Neural progenitor cell (in vitro differentiated cells): ENCODE measurements at regions not wholly inside any gene's neighbourhood (a gene's known extent, or its start where the extent isn't known, plus 50 kb on each side); places are given as distances from the start of the nearest gene placed in this dataset.

Source experiments
- DNase-seq: peaks from one replicate; pipeline ENCODE4 v3.0.0-alpha.2; 2016; ENCODE audit warnings: low spot score
- H2AFZ ChIP-seq: fragments of 200-600 bp; sonication (generic); replicated peaks from 2 replicates; pipeline ENCODE4 v1.6.1; 2016; ENCODE audit warnings: antibody characterized with exemption
- H3F3A ChIP-seq: fragments of 200-600 bp; sonication (generic); 2 replicates; pipeline ENCODE4 v1.6.1; 2016; ENCODE audit warnings: antibody characterized with exemption, low read depth
- H3K27ac ChIP-seq: fragments of 200-600 bp; sonication (generic); 2 replicates; pipeline ENCODE4 v1.5.1; 2016; ENCODE audit warnings: mild to moderate bottlenecking
- H3K27me3 ChIP-seq: fragments of 200-600 bp; sonication (generic); 2 replicates; pipeline ENCODE4 v1.6.1; 2016; ENCODE audit warnings: mild to moderate bottlenecking, moderate library complexity
- H3K36me3 ChIP-seq: fragments of 200-600 bp; sonication (generic); 2 replicates; pipeline ENCODE4 v1.5.1; 2016
- H3K4me1 ChIP-seq: fragments of 200-600 bp; sonication (generic); 2 replicates; pipeline ENCODE4 v1.6.1; 2016; ENCODE audit warnings: mixed run types
- H3K4me2 ChIP-seq: fragments of 200-600 bp; sonication (generic); 2 replicates; pipeline ENCODE4 v1.6.1; 2016
- H3K4me3 ChIP-seq: fragments of 200-600 bp; sonication (generic); 2 replicates; pipeline ENCODE4 v1.5.1; 2016
- H3K79me2 ChIP-seq: fragments of 200-600 bp; sonication (generic); 2 replicates; pipeline ENCODE4 v1.6.1; 2016; ENCODE audit warnings: low read depth
- H3K9ac ChIP-seq: fragments of 200-600 bp; sonication (generic); 2 replicates; pipeline ENCODE4 v1.6.1; 2016
- H3K9me3 ChIP-seq: fragments of 200-600 bp; sonication (generic); 2 replicates; pipeline ENCODE4 v1.5.1; 2016; ENCODE audit warnings: low read depth
- H4K20me1 ChIP-seq: fragments of 200-600 bp; sonication (generic); 2 replicates; pipeline ENCODE4 v1.6.1; 2016; ENCODE audit warnings: low read depth
- H3K27ac Mint-ChIP-seq: 3 replicates; pipeline ENCODE4 v1.8.0; 2021; ENCODE audit warnings: mixed read lengths
- H3K27me3 Mint-ChIP-seq: 2 replicates; pipeline ENCODE4 v1.8.0; 2022; ENCODE audit warnings: low read depth, mild to moderate bottlenecking, inconsistent platforms, moderate library complexity, mixed read lengths; ENCODE audit not compliant: insufficient read depth
- H3K36me3 Mint-ChIP-seq: 3 replicates; pipeline ENCODE4 v1.8.0; 2021; ENCODE audit warnings: mixed read lengths
- H3K4me1 Mint-ChIP-seq: 3 replicates; pipeline ENCODE4 v1.8.0; 2021; ENCODE audit warnings: mixed read lengths
- H3K4me3 Mint-ChIP-seq: 3 replicates; pipeline ENCODE4 v1.8.0; 2021; ENCODE audit warnings: mild to moderate bottlenecking, moderate library complexity, mixed read lengths
- H3K9me3 Mint-ChIP-seq: 3 replicates; pipeline ENCODE4 v1.8.0; 2020; ENCODE audit warnings: mixed read lengths
- CTCF ChIP-seq: fragments of 200-600 bp; sonication (generic); IDR thresholded peaks from 2 replicates; pipeline ENCODE4 v1.5.1; 2017; ENCODE audit warnings: antibody characterized with exemption, mild to moderate bottlenecking
- EZH2 ChIP-seq: fragments of 200-600 bp; sonication (generic); IDR thresholded peaks from 2 replicates; pipeline ENCODE4 v1.6.1; 2017; ENCODE audit warnings: antibody characterized with exemption, mild to moderate bottlenecking, moderate library complexity
- EZH2phosphoT487 ChIP-seq: fragments of 200-600 bp; sonication (generic); IDR thresholded peaks from 2 replicates; pipeline ENCODE4 v1.6.1; 2017; ENCODE audit warnings: antibody characterized with exemption

- Histone ChIP-seq H3K9me3 (no peaks in the 10 kb centered on the region), H3K4me1 (no peaks in the 10 kb centered on the region), H2AFZ (no peak overlapping the region), H3K4me3 (no peak overlapping the region), H3K27ac (no peak overlapping the region), H3K4me2 (no peak overlapping the region), H3K9ac (no peak overlapping the region), H3K36me3 (no peaks in the 10 kb centered on the region), H3K27me3 (no peaks in the 10 kb centered on the region), H3K79me2 (no peaks in the 10 kb centered on the region), H3F3A (no peaks in the 10 kb centered on the region), H4K20me1 (no peaks in the 10 kb centered on the region)
- H3K36me3 Mint-ChIP-seq = no peaks in the 10 kb centered on the region
- H3K27ac Mint-ChIP-seq = no peak overlapping the region
- no peaks in the 10 kb centered on the region for H3K4me1 Mint-ChIP-seq
- H3K4me3 Mint-ChIP-seq = no peak overlapping the region
- DNase-seq = no peak
- TF ChIP-seq CTCF (no peak), EZH2phosphoT487 (no peak), EZH2 (no peak)
- no peaks in the 10 kb centered on the region for H3K9me3 Mint-ChIP-seq
- H3K27me3 Mint-ChIP-seq = no peaks in the 10 kb centered on the region
Observed at GRCh38 chr4:141339966-141340365, 119.3 kb downstream of the ZNF330 start.

GRCh38 chr4:141340458-141340857 is 119.8 kb downstream of the ZNF330 start:
- H3K36me3 Mint-ChIP-seq = no peaks in the 10 kb centered on the region
- no peaks in the 10 kb centered on the region for H3K79me2 ChIP-seq
- H3K4me2 ChIP-seq = no peak overlapping the region
- no peak overlapping the region for H3K4me3 Mint-ChIP-seq
- H3K9ac ChIP-seq = no peak overlapping the region
- TF ChIP-seq EZH2phosphoT487 (no peak), EZH2 (no peak), CTCF (no peak)
- H3K4me3 ChIP-seq = no peak overlapping the region
- H3K27ac Mint-ChIP-seq = no peak overlapping the region
- no peaks in the 10 kb centered on the region for H3K9me3 Mint-ChIP-seq
- no peaks in the 10 kb centered on the region for H3K9me3 ChIP-seq
- H3K27ac ChIP-seq = no peak overlapping the region
- H3K4me1 ChIP-seq = no peaks in the 10 kb centered on the region
- H3K27me3 Mint-ChIP-seq = no peaks in the 10 kb centered on the region
- H3K27me3 ChIP-seq = no peaks in the 10 kb centered on the region
- H3K4me1 Mint-ChIP-seq = no peaks in the 10 kb centered on the region
- no peaks in the 10 kb centered on the region for H3K36me3 ChIP-seq
- DNase-seq = no peak
- H3F3A ChIP-seq = no peaks in the 10 kb centered on the region
- H2AFZ ChIP-seq = no peak overlapping the region
- H4K20me1 ChIP-seq = no peaks in the 10 kb centered on the region

DNA sequence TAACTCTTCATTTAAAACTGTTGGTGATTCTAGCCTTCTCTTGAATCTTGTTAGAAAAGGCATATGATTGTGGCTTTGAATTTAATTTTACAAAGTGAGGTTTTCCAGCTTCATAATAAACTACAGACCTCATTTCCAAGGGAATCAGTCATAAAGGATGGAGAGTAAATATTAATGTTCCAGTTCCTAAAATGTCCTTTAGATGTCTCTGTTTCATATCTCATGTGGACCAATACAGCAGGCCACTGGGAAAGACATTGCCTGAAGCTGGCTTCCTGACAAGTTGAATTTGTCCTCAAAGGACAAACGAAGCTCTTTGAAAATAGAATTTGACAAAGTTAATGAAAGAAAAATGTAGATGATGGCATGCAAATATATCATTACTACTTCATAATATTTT is 125.4 kb downstream of the ZNF330 start:
- Mint-ChIP-seq H3K4me3 (no peak overlapping the region), H3K9me3 (no peaks in the 10 kb centered on the region), H3K27ac (no peak overlapping the region), H3K4me1 (no peaks in the 10 kb centered on the region), H3K36me3 (no peaks in the 10 kb centered on the region), H3K27me3 (no peaks in the 10 kb centered on the region)
- peak; percentile 7 for DNase-seq
- H3K4me2 ChIP-seq = no peak overlapping the region
- no peak overlapping the region for H3K27ac ChIP-seq
- H3K4me1 ChIP-seq = no peaks in the 10 kb centered on the region
- H3K79me2 ChIP-seq = no peaks in the 10 kb centered on the region
- no peaks in the 10 kb centered on the region for H3K27me3 ChIP-seq
- no peaks in the 10 kb centered on the region for H3K9me3 ChIP-seq
- H4K20me1 ChIP-seq = no peaks in the 10 kb centered on the region
- H3K36me3 ChIP-seq = no peaks in the 10 kb centered on the region
- H3K4me3 ChIP-seq = no peak overlapping the region
- H3F3A ChIP-seq = no peaks in the 10 kb centered on the region
- H2AFZ ChIP-seq = no peak overlapping the region
- TF ChIP-seq CTCF (peak; percentile 34), EZH2phosphoT487 (no peak)
- H3K9ac ChIP-seq = no peak overlapping the region

- DNase-seq = no peak
- TF ChIP-seq EZH2 (no peak), EZH2phosphoT487 (no peak), CTCF (no peak)
- Histone ChIP-seq H3K27ac (no peak overlapping the region), H3K36me3 (no peaks in the 10 kb centered on the region), H4K20me1 (no peaks in the 10 kb centered on the region), H3K27me3 (no peaks in the 10 kb centered on the region), H3K4me2 (no peak overlapping the region), H3K9ac (no peak overlapping the region), H3K79me2 (no peaks in the 10 kb centered on the region), H3K4me1 (no peaks in the 10 kb centered on the region), H3K4me3 (no peak overlapping the region), H3F3A (no peaks in the 10 kb centered on the region), H2AFZ (no peak overlapping the region), H3K9me3 (no peaks in the 10 kb centered on the region)
- H3K4me1 Mint-ChIP-seq = peaks cover 3% of the 10 kb centered on the region
- H3K4me3 Mint-ChIP-seq = no peak overlapping the region
- no peaks in the 10 kb centered on the region for H3K9me3 Mint-ChIP-seq
- H3K36me3 Mint-ChIP-seq = no peaks in the 10 kb centered on the region
- H3K27me3 Mint-ChIP-seq = no peaks in the 10 kb centered on the region
- H3K27ac Mint-ChIP-seq = no peak overlapping the region
Observed at GRCh38 chr4:141347684-141348083, 127.0 kb downstream of the ZNF330 start.
